HG03575 (cell line): ENCODE measurements at regions not wholly inside any gene's neighbourhood (a gene's known extent, or its start where the extent isn't known, plus 50 kb on each side); places are given as distances from the start of the nearest gene placed in this dataset.

Experiments used
- ATAC-seq: cut with Tn5 transposase; IDR thresholded peaks from one replicate; pipeline ENCODE4 v1.9.1; 2021; ENCODE audit not compliant: unreplicated experiment, insufficient number of reproducible peaks, low FRiP score; ENCODE audit errors: extremely low read depth

DNA sequence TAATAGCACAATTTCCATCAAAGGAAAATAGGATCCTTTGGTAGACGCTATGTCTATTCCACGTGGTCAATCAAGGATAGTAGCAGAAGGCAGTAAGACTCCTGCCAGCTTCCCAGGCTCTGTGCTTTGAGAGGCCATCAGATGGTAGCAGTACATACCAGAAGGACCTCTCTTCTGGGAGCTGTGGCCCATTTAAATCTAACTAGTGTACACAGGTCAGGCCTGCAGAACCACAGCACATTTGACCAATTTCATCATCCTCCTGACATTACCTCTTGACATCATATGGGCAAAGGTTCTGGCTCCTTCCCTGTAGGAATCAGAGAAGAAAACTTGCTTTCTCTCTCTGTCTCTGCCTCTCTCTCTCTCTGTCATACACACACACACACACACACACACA, 229.6 kb upstream of the HTR2A start:
- ATAC-seq, result no peak

DNA sequence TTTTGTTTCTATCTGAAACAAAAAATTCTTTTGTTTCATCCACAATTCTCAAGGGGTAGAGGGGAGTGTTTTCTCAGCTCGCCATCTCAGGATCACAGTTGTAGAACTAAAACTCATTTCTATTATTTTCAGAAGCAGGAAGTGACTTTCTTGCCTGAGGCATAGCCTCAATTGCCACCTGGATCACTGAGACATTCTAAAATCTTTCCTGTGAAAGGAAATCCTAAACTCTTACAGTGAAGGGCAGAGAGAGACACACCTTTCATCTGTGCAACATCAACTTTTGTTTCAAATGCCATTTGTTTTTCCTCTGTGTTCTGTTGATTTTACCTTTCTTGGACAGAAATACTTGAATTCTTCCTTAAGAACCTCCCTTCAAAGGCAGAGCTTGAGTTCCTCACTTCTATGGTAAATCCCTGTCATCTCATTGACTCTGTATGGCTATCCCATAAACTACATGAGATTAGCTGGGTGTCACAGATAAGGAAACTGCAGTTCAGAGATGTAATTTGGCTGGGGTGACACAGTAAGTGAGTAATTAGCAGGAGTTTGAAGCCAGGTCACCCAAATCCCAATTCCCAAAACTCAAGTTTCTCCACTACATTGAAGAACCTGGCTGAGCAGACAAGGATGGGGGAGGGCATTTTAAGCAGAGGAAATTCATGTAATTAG, 224.4 kb upstream of the HTR2A start:
- no peak for ATAC-seq

DNA sequence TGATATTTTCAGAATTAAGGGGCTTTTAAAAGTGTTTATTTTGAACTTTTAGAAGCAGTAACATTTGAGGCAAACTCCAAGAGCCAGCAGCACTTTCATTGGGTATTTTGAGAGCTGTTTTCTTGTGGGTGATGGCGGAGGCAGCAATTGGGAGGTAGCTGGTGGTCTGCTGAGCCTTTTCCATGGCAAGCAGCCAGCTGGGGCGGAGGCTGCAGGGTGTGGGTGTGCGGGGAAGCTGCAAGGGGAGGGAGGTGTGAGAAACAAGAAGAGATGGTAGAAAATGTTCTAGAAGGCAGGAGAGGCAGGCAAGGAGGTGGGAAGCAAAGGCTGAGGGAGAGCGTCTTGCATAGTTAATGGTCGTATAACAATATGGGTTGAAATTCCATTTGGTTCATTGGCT, 223.4 kb upstream of the HTR2A start:
- no peak for ATAC-seq

DNA sequence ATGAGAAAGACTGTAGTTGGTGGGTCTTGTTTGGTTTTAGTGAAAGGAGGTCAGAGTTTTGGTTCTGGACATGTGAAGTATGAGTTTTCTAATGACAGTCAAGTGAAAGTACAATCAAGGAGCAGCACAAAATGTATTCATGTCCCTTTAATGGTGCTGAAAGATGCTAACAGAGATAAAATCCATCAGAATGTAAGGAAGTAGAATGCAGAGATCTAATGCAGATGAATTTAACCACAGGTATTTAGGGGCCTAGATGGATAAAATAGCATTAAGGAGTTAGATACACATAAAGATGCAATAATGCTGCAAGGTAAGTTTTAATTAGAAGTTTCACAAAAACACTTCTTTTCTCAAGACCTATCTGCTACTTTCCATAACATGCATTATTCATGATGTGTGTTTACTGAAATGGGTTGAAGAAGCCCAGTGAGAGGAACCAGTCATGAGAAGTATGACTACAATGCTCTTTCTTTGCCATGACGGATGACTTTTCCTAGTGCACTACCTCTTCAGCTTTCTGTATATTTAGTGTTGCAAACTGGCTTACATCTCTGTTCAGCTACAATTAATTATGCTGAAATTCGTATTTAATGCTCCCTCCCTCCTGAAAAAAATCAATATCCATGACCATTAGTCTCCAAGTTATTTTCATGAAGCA, 222.9 kb upstream of the HTR2A start:
- ATAC-seq, result no peak

DNA sequence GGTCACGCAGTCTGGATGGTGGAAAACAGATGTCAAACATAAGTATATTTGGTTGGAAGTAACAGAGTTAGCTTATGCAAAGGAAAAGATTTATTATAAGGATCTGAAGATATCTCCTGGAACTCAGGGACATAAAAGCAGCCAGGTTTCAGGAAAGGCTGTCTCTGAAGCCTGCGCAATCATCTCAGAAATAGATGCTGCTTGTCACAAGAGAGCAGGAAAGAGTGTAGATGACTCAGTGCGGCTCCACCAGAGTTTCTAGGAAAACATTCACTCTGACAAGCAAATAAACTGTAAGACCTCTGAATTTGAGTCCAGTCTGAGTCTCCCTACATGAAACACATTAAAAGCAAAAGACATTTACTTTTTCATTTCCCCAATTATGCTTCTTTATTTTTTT, 220.4 kb upstream of the HTR2A start:
- ATAC-seq, result no peak

DNA sequence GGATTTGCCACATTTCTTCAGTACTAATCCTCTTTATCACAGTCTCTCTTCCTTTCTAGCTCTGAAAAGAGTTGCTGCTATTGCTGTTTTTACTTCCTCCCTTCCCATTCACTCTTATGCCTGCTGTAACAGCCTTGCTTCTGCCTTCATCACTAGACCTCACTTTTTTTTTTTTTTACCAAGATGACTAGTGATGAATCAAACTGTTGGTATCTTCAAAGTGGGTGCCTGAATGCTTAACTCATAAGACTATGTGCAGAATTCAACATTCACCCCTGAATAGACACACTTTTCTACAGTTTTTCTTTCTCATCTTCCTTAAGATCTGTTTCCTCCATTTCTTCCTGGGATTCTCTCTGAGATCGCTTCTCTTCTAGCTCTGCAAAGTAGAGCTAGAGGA, 217.2 kb upstream of the HTR2A start:
- ATAC-seq, result no peak

DNA sequence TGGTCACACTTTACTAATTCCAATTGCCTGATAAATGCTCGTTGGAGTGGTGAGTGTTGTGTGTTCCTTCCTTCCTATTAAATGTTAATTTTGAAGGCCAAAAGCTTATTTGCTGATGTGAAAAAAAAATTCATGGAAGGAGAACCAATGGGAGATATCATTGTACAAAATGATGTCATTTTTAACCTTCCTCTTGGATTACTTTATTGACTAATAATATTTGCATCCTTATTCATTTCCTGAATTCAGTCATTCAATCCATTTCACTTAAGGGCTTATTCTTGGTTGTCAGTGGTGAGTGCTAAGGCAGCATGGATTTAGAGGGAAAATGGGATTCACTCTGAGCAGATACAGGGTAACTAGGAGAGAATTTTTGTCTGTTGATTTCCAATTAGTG, 216.0 kb upstream of the HTR2A start:
- ATAC-seq, result no peak

DNA sequence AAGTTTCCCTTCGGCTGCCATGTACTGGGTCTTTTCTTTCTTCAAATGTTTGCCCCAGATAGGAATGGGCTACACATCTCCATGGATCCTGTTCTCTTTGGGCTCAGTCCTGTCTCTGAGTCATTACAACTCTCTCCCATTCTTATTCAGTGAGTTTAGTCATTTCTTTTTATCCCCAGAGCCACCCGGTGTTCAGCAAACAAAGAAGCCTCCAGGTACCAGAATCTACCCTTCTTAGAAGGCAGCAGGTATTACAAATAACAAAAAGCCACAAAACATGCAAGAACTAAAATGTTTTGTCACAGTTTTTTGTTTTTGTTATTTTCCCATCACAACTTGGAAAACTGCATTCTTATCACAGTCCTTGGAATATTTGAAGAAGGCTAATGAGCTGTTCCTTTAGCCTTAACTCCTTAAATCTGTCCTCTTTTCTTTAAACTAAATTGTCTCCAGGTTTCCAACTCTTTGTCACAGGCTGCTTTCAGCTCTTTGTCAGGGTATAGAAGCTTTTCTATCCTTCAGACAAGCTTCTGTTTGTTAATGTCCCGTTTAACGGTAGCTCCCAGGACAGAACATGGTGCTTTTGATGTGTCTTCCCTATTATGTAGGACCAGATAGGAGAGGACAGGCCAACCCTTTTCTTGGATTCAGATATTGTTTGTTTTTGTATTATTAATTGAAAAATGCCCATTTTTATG, 215.5 kb upstream of the HTR2A start:
- no peak for ATAC-seq

DNA sequence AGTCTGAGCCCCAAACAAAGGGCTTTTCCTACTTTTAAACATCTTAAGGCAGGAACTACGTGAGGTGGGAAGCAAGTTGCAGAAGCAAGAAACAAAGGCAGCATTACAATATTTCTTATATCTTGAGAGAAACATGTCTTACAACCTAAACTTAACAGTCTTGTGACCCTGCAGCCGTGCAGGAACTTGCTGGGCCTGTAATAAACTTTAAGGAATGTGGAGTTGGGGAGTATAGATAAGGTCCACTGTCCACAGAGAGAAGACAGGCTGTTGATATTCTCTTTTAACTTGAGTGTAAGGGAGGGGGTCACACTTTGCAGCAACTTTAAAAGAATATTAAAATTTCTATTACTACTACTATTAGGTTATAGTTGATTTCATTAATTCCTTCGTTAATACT, 214.6 kb upstream of the HTR2A start:
- no peak for ATAC-seq

DNA sequence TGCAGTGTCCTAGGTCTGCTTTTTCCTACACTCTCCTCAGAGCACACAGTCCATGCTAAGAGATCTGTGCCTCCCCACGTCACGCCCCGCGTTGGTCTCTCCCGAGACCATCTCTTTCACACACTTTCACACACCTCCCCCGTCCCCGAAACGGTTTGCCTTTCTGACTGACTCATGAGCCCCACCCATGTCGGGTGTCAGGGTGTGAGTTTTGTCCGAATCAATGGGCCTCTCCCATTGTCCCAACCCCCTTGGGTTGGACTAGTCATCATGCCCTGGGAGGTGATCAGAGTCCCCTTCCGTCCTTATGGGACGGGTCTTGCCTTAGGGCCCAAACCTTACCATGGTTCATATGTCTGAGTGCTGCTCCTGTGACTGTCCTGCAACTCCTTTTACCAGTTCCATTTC, 214.0 kb upstream of the HTR2A start:
- no peak for ATAC-seq

DNA sequence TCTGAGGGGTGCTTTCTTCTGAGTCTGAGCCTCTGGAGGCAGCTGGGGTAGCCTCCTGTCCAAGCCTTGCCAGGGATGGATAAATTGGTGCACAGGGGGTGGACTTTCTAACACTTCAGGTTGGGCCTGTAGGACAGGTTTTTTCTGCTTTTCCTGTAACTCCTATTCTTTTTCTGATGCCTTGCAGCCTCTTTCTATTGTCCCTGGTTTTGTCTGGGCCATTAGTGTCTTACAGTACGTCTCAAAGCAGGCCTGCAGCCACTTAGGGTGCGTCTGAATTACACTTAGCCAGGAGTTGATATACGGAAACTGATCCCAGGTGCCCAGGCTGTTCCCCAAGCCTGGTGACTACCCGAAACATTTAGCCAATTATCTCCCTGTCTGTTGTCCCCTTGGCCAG, 213.3 kb upstream of the HTR2A start:
- no peak for ATAC-seq

DNA sequence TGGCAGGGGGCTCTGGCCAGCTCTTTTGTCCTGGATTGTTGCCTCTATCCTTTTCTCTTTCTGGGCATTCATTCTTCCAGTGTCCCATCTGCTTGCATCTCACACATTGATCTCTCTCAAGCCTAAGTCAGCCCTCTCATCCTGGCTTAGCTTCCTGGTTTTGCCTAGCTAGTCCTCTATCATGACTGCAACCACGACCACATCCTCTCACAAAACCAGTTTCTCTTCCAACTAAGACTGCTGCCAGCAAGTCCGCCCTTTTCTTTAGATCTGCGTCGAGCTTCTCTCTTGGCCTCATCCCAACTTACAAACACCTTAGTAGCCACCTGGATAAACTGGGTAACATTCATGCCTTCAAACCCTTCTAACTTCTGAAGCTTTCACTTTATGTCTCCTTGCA, 212.2 kb upstream of the HTR2A start:
- no peak for ATAC-seq

DNA sequence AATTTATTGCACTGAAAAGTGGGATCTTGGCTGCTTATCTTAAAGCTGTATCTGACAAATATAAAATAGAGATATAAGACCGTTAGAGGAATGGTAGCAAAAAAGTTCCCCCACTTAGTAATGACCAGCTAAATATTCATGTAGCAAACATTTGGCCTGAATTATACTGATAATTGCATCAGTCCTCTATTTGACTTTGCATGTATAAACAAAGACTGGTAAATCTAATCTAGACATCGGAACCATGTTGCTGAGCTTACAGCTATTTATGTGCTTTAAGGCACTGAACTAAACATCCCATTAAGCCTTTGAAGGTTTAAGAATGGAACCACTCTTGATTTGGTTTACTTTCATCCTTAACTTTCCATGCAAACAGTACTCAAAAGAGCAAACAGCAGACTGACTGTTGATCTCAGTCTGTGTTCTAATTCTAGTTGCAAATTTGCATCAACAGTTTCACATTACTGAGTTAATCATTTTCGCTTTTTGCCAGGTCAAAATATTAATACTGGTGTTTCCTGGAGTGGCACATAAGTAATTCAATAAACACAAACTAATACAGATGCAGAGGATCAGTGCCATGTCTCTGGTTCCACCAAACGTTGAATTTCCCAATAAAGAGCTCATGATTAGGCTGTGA, 203.5 kb upstream of the HTR2A start:
- peak; percentile 82 for ATAC-seq

DNA sequence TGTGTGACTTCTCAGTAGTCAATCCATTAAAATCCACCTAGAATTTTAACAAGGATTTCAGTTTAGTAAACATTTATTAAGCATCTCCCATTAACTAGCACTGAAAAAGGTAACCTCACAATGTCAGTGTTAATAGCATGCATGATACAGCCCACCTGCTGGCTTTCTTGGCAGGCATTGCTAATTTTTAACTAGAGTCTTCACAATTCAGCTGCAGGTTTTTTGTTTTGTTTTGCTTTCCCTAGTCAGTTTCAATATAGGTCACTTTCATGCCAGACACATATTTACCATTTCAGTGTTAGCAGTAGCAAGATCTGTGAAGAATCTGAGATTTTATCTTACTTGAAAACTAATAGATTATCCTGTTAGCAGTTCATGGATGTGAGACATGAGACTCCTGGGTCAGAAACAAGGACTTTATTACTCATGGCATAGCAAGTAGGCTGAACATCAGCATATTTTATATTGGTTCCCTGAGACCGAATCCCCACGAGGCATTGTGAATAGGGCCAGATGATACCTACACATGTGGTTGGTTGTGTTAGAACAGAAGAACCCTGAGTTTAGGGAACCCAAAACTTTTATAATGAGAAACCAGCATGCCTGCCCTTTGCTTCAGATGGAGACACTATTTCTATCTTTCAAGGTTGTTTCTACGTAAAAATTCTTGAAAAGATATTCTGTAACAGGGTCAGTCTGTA, 198.0 kb upstream of the HTR2A start:
- ATAC-seq, result peak; percentile 48

DNA sequence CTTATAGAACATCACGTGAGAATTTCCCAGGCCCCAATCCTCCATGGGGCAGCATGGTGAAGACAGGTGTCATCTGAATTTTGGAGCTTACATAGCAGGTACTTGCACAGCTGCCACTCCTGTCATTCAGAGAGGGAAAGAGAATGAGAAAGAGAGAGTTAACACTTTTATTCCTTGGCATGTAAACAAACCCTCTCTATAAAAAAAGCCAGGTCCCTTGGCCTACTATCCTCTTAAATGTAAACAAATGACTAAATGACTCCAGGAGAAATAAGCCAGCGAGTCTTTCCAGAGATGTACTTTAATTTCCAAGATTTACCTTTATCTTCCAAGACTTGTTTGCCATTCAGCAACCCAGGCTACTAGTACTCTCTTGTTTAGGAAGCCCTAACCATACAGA, 195.3 kb upstream of the HTR2A start:
- ATAC-seq, result no peak

DNA sequence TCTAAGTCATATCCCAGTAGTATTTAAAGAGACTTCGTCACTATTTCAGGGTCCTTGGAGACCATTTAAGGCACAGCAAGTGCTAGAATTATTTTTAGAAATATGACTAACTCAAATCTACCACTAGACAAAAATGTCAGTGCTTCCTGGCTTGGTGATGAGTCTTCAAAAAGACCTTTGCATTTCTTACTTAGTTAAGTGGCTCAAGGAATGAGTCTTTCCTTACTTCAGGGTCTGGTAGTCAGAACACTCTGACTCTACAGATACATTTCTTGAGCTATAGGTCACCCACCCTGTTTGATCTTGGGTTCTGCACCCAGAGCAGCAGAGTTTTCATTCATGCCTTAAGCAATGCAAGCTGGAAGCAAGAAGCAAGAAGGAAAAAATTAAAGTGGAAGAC, 191.0 kb upstream of the HTR2A start:
- ATAC-seq, result no peak

DNA sequence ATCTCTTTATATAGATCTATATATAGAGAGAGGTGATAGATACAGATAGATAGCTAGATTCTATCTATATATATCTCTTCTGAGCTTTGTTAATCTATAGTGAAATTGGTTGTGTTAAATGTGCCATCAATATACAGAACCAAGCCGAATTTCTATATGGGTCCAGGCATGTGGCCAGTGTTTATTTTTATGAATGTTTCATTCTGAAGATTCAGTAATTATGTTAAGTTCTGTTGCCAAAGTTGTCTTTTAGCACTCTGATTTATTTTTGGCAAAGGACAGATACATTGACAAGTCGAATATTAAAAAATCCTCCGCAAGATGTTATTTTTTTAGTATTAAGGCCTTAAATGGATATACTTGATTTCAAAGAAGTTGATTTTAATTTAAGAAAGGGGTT, 190.4 kb upstream of the HTR2A start:
- ATAC-seq, result no peak

DNA sequence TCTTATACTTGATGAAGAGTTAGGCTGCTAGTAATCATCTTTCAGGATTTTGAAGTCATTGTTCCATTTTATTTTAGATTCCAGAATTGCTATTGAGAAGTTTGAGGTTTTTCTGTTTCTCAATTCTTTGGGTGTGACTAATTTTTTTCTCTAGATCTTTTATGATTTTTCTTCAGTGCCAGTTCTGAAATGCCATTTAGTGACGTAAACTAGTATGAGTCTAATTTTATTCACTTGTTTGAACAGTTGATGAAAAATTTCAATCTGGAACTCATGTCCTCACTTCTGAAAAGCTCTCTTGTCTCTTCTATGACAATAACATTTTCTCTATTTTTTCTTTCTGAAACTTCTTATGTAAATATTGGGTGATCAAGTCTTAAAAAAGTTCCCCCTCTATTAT, 188.5 kb upstream of the HTR2A start:
- ATAC-seq, result no peak

DNA sequence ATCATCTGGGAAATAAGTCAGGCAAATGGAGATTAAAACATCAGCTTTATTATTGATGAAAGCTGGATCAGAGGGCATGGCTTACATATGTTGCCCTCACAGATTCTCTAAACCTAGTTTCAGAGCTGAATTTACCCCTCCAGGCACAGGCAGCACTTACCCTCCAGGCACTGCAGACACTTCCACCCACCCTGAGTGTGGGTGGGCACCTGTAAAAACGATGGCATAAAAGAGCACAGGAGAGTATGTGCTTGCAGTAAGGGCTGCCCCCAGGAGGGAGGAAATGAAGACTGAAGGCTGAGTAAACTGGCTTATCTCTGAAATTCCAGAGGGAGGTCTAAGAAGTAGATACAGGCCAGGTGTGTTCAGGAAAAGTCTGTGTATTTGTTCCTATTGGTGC, 185.0 kb upstream of the HTR2A start:
- no peak for ATAC-seq
